ENCODE measurements at regions not wholly inside any gene's neighbourhood (a gene's known extent, or its start where the extent isn't known, plus 50 kb on each side); places are given as distances from the start of the nearest gene placed in this dataset.
"Not testable (repeated sequence)": the region's sequence is repeated elsewhere in the genome, so short reads cannot be mapped to it uniquely, and the experiment has no call there.

- WGBS, 5 donors = 47 to 70% (median 53%) methylated on average over 9 of the region's 9 CpGs
- no peaks in the 10 kb centered on the region for H3K9me3 ChIP-seq
- H3K36me3 ChIP-seq = no peaks in the 10 kb centered on the region
- no peak for DNase-seq
- H3K4me3 ChIP-seq = no peak overlapping the region
- peaks cover 0 to 2% (median 0%) of the 10 kb centered on the region in 3 donors for H3K27me3 ChIP-seq
- intact Hi-C loops (cut with DNase I; ENCODE audit: low total_unique reads) = no loop called here
- no peak overlapping the region for H3K27ac ChIP-seq
- H3K4me1 ChIP-seq = no peaks in the 10 kb centered on the region
- no peak for TF ChIP-seq POLR2AphosphoS5 (IDR thresholded peaks at IDR 0.05)
Observed at GRCh38 chr15:26115229-26115943, 252.3 kb upstream of the ATP10A start.

GRCh38 chr15:26114128-26114527, 251.0 kb upstream of the ATP10A start:
- H3K27me3 ChIP-seq; H3K4me1 ChIP-seq; DNase-seq; H3K27ac ChIP-seq; H3K4me3 ChIP-seq; H3K36me3 ChIP-seq; H3K9me3 ChIP-seq; intact Hi-C loops (cut with DNase I; ENCODE audit: low total_unique reads): not testable (repeated sequence)
- 77 to 90% (median 81%) methylated on average over 8 of the region's 8 CpGs for WGBS, 5 donors

- Histone ChIP-seq H3K9me3 (no peaks in the 10 kb centered on the region), H3K4me1 (no peaks in the 10 kb centered on the region), H3K27ac (no peak overlapping the region), H3K27me3 (peaks cover 0 to 2% (median 0%) of the 10 kb centered on the region in 3 donors), H3K36me3 (no peaks in the 10 kb centered on the region), H3K4me3 (no peak overlapping the region)
- intact Hi-C loops (cut with DNase I; ENCODE audit: low total_unique reads) = no loop called here
- 77 to 87% (median 85%) methylated on average over 10 of the region's 10 CpGs for WGBS, 5 donors
- TF ChIP-seq POLR2AphosphoS5 (IDR thresholded peaks at IDR 0.05) = no peak
- no peak for TF ChIP-seq CTCF (IDR thresholded peaks at IDR 0.05)
- no peak for TF ChIP-seq EP300 (IDR thresholded peaks at IDR 0.05)
- no peak for TF ChIP-seq POLR2A (IDR thresholded peaks at IDR 0.05)
- no peak for DNase-seq
Observed at GRCh38 chr15:26113296-26113695, 250.2 kb upstream of the ATP10A start.

GRCh38 chr15:26109203-26109602, 246.1 kb upstream of the ATP10A start:
- no peak for TF ChIP-seq POLR2AphosphoS5 (IDR thresholded peaks at IDR 0.05)
- no peak for TF ChIP-seq EP300 (IDR thresholded peaks at IDR 0.05)
- no peak for TF ChIP-seq CTCF (IDR thresholded peaks at IDR 0.05)
- TF ChIP-seq POLR2A (IDR thresholded peaks at IDR 0.05) = no peak
- no peak for DNase-seq
- H3K9me3 ChIP-seq = peaks cover 5 to 8% (median 6%) of the 10 kb centered on the region in 4 donors
- WGBS, 5 donors = 58 to 80% (median 73%) methylated on average over 4 of the region's 4 CpGs
- peaks cover 0 to 2% (median 0%) of the 10 kb centered on the region in 3 donors for H3K27me3 ChIP-seq
- no peaks in the 10 kb centered on the region for H3K4me1 ChIP-seq
- H3K36me3 ChIP-seq = no peaks in the 10 kb centered on the region
- H3K27ac ChIP-seq = no peak overlapping the region
- no peak overlapping the region for H3K4me3 ChIP-seq
- intact Hi-C loops (cut with DNase I; ENCODE audit: low total_unique reads) = no loop called here

- Histone ChIP-seq H3K4me1 (no peaks in the 10 kb centered on the region), H3K36me3 (no peaks in the 10 kb centered on the region), H3K27ac (no peak overlapping the region), H3K4me3 (no peak overlapping the region), H3K9me3 (peaks cover 5 to 8% (median 6%) of the 10 kb centered on the region in 4 donors), H3K27me3 (no peaks in the 10 kb centered on the region)
- TF ChIP-seq POLR2AphosphoS5 (IDR thresholded peaks at IDR 0.05) = no peak
- TF ChIP-seq POLR2A (IDR thresholded peaks at IDR 0.05) = no peak
- no peak for TF ChIP-seq CTCF (IDR thresholded peaks at IDR 0.05)
- no peak for TF ChIP-seq EP300 (IDR thresholded peaks at IDR 0.05)
- DNase-seq = no peak
- intact Hi-C loops (cut with DNase I; ENCODE audit: low total_unique reads) = no loop called here
- 91 to 100% (median 94%) methylated on average over 3 of the region's 3 CpGs for WGBS, 5 donors
Observed at GRCh38 chr15:26106556-26106955, 243.4 kb upstream of the ATP10A start.
